OCI-LY1 (cell line): ENCODE measurements at regions not wholly inside any gene's neighbourhood (a gene's known extent, or its start where the extent isn't known, plus 50 kb on each side); places are given as distances from the start of the nearest gene placed in this dataset.

Source experiments
- CTCF ChIP-seq: fragments of 200-600 bp; sonication (generic), shearing (Covaris generic); IDR thresholded peaks from 2 replicates; pipeline ENCODE4 v1.5.1; 2017; ENCODE audit warnings: mild to moderate bottlenecking, antibody characterized with exemption, low read length, moderate library complexity, mixed read lengths
- EZH2 ChIP-seq: fragments of 200-600 bp; sonication (generic), shearing (Covaris generic); IDR thresholded peaks from 2 replicates; pipeline ENCODE4 v1.8.0; 2017; ENCODE audit warnings: borderline replicate concordance, mixed run types, mild to moderate bottlenecking, antibody characterized with exemption, low read length, moderate library complexity, mixed read lengths

GRCh38 chr1:60634106-60634505, 448.3 kb upstream of the NFIA start:
- TF ChIP-seq CTCF (no peak), EZH2 (no peak)
